ENCODE measurements at regions not wholly inside any gene's neighbourhood (a gene's known extent, or its start where the extent isn't known, plus 50 kb on each side); places are given as distances from the start of the nearest gene placed in this dataset.

- no peak overlapping the region for H3K4me3 ChIP-seq (ENCODE audit: low read depth, low read length)
- no peak for DNase-seq (ENCODE audit: low read depth)
- no peak for TF ChIP-seq POLR2A (IDR thresholded peaks at IDR 0.05; ENCODE audit: extremely low read depth, insufficient read length)
- no peak for TF ChIP-seq CTCF (IDR thresholded peaks at IDR 0.05; ENCODE audit: low read depth, low read length)
- no peak for TF ChIP-seq MAX (IDR thresholded peaks at IDR 0.05; ENCODE audit: low read depth, low read length)
- TF ChIP-seq MYC (IDR thresholded peaks at IDR 0.05; ENCODE audit: low read depth, low read length): no peak
Observed at GRCh38 chr6:151170622-151171246, 69.0 kb upstream of the AKAP12 start.

- DNase-seq (ENCODE audit: low read depth): no peak
- TF ChIP-seq POLR2A (IDR thresholded peaks at IDR 0.05; ENCODE audit: extremely low read depth, insufficient read length) (no peak), MAX (IDR thresholded peaks at IDR 0.05; ENCODE audit: low read depth, low read length) (no peak), MYC (IDR thresholded peaks at IDR 0.05; ENCODE audit: low read depth, low read length) (no peak), CTCF (IDR thresholded peaks at IDR 0.05; ENCODE audit: low read depth, low read length) (no peak)
- no peak overlapping the region for H3K4me3 ChIP-seq (ENCODE audit: low read depth, low read length)
Observed at GRCh38 chr6:151172751-151173150, 67.0 kb upstream of the AKAP12 start.

- DNase-seq (ENCODE audit: low read depth): no peak
- TF ChIP-seq CTCF (IDR thresholded peaks at IDR 0.05; ENCODE audit: low read depth, low read length) (no peak), MYC (IDR thresholded peaks at IDR 0.05; ENCODE audit: low read depth, low read length) (no peak), MAX (IDR thresholded peaks at IDR 0.05; ENCODE audit: low read depth, low read length) (no peak), POLR2A (IDR thresholded peaks at IDR 0.05; ENCODE audit: extremely low read depth, insufficient read length) (no peak)
- H3K4me3 ChIP-seq (ENCODE audit: low read depth, low read length): no peak overlapping the region
Observed at GRCh38 chr6:151175662-151176445, 63.9 kb upstream of the AKAP12 start.

- DNase-seq (ENCODE audit: low read depth): no peak
- no peak overlapping the region for H3K4me3 ChIP-seq (ENCODE audit: low read depth, low read length)
- TF ChIP-seq MAX (IDR thresholded peaks at IDR 0.05; ENCODE audit: low read depth, low read length): no peak
- TF ChIP-seq CTCF (IDR thresholded peaks at IDR 0.05; ENCODE audit: low read depth, low read length): no peak
- no peak for TF ChIP-seq MYC (IDR thresholded peaks at IDR 0.05; ENCODE audit: low read depth, low read length)
- no peak for TF ChIP-seq POLR2A (IDR thresholded peaks at IDR 0.05; ENCODE audit: extremely low read depth, insufficient read length)
Observed at GRCh38 chr6:151176911-151177770, 62.6 kb upstream of the AKAP12 start.

- no peak for TF ChIP-seq MYC (IDR thresholded peaks at IDR 0.05; ENCODE audit: low read depth, low read length)
- TF ChIP-seq CTCF (IDR thresholded peaks at IDR 0.05; ENCODE audit: low read depth, low read length): no peak
- TF ChIP-seq POLR2A (IDR thresholded peaks at IDR 0.05; ENCODE audit: extremely low read depth, insufficient read length): no peak
- no peak for TF ChIP-seq MAX (IDR thresholded peaks at IDR 0.05; ENCODE audit: low read depth, low read length)
- no peak for DNase-seq (ENCODE audit: low read depth)
- H3K4me3 ChIP-seq (ENCODE audit: low read depth, low read length): no peak overlapping the region
Observed at GRCh38 chr6:151178373-151178772, 61.4 kb upstream of the AKAP12 start.
